ENCODE measurements at regions not wholly inside any gene's neighbourhood (a gene's known extent, or its start where the extent isn't known, plus 50 kb on each side); places are given as distances from the start of the nearest gene placed in this dataset.

DNA sequence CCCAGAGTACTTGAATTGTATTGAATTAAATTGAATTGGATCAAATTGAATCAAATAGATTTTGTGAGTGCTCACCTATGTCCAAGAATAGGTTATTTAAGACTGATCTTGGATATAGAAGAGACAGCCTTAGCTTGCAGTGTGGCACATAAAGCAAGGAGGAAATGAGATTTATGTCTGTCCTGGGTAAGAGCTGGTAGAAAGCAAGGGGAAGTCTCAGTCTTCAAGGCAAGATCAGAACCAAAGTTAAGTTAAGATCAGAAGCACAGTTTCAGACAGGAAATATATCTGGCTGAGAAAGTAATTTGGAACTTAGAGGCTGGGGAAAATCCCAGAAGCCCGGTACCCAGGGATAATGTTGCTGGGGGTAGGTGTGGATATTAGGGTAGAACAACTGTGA, 244.4 kb upstream of the ARPP21 start:
- H3K27ac ChIP-seq = no peak overlapping the region
- H3K36me3 ChIP-seq = no peaks in the 10 kb centered on the region
- H3K4me3 ChIP-seq = no peak overlapping the region
- TF ChIP-seq, protein P1, sequence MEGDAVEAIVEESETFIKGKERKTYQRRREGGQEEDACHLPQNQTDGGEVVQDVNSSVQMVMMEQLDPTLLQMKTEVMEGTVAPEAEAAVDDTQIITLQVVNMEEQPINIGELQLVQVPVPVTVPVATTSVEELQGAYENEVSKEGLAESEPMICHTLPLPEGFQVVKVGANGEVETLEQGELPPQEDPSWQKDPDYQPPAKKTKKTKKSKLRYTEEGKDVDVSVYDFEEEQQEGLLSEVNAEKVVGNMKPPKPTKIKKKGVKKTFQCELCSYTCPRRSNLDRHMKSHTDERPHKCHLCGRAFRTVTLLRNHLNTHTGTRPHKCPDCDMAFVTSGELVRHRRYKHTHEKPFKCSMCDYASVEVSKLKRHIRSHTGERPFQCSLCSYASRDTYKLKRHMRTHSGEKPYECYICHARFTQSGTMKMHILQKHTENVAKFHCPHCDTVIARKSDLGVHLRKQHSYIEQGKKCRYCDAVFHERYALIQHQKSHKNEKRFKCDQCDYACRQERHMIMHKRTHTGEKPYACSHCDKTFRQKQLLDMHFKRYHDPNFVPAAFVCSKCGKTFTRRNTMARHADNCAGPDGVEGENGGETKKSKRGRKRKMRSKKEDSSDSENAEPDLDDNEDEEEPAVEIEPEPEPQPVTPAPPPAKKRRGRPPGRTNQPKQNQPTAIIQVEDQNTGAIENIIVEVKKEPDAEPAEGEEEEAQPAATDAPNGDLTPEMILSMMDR (IDR thresholded peaks at IDR 0.05) = no peak
- TF ChIP-seq POLR2A (IDR thresholded peaks at IDR 0.05) = no peak
- no peaks in the 10 kb centered on the region for H3K27me3 ChIP-seq
- no peak for DNase-seq
- H3K4me1 ChIP-seq = no peaks in the 10 kb centered on the region
- H3K9me3 ChIP-seq = no peaks in the 10 kb centered on the region

DNA sequence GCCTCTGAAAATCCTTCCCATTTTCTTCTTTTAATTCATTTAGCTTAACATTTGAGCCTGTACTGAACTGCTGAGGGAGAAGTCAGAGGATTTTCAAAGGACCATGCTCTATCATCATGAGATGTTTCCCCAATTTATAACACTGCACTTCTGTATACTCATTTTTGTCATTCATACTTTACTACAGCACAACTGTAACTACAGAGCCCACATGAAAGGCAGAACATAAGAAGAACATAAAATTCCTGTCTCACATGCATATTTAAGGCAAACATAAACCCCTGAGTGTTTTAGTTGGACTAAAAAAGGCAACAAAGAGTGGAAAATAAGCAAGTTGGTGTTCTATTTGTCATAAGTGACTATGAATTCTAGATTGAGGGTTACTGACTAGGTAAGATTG, 237.7 kb upstream of the ARPP21 start:
- DNase-seq = no peak
- no peak for TF ChIP-seq POLR2A (IDR thresholded peaks at IDR 0.05)
- TF ChIP-seq, protein P1 (IDR thresholded peaks at IDR 0.05) = no peak

DNA sequence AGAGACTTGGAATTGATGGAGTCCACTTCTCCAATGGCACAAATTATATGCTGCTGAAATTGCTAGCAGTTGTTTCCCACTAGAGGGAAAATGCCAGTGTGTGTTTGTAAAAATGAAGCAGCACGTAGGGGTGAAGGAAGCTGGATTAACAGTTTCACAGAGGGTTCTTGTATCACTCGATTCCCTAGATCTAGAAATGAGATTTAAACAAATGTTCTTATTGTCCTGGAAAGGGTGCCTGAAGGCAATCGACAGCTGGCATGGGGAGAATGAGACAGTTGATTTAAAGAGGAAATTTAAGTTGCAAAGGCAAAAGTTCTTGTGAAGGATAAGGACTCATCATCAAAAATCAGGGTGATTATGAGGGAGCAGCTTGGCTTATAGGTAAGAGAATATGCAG, 234.8 kb upstream of the ARPP21 start:
- H3K27ac ChIP-seq = no peak overlapping the region
- no peak overlapping the region for H3K4me3 ChIP-seq
- H3K36me3 ChIP-seq = no peaks in the 10 kb centered on the region
- no peaks in the 10 kb centered on the region for H3K9me3 ChIP-seq
- H3K4me1 ChIP-seq = no peaks in the 10 kb centered on the region
- H3K27me3 ChIP-seq = no peaks in the 10 kb centered on the region
- no peak for DNase-seq
- no peak for TF ChIP-seq POLR2A (IDR thresholded peaks at IDR 0.05)
- TF ChIP-seq, protein P1 (IDR thresholded peaks at IDR 0.05) = no peak

More for the DNA sequence above, 237.7 kb upstream of the ARPP21 start:
- no peaks in the 10 kb centered on the region for H3K36me3 ChIP-seq
- no peaks in the 10 kb centered on the region for H3K9me3 ChIP-seq
- H3K4me1 ChIP-seq = no peaks in the 10 kb centered on the region
- no peak overlapping the region for H3K4me3 ChIP-seq
- no peaks in the 10 kb centered on the region for H3K27me3 ChIP-seq
- no peak overlapping the region for H3K27ac ChIP-seq

DNA sequence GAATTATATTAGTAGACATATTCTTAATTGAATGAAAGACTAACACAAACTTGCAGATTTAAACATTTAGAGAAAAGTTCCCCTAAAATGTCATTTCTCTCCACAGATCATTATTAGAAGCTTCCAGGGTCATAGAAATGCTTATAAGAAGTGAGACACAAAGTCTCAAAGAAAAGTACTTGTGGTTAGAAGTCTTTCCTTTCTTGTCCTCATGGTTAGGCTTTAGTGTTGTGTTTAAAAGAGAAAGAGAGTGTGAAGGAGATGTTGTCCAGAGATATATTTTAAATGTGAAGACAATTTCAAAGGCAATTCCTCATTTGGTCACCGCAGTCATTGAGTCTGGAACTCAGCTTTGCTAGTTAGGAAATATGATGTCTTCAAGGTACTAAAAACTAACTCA, 230.4 kb upstream of the ARPP21 start:
- no peaks in the 10 kb centered on the region for H3K27me3 ChIP-seq
- no peak overlapping the region for H3K27ac ChIP-seq
- DNase-seq = no peak

DNA sequence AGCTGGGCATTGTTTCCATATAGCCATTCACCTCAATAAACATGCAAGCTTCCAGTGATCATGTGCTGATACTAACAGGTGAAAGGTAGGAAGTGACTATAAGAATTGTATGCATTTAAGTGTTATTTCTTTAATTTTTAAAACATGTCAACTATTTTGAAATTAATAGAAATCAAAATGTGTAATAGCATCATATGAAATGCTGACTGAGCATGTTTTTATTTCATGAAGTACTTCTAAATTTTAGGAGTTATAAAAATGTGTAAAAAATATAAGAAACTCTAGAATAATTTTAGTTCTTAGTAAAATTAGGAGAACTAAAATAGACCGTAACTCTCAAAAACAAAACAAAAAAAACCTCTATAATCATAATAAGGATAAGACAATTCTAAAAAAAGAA, 229.3 kb upstream of the ARPP21 start:
- TF ChIP-seq, protein P1 (IDR thresholded peaks at IDR 0.05) = no peak
- no peak for TF ChIP-seq POLR2A (IDR thresholded peaks at IDR 0.05)
- Histone ChIP-seq H3K4me3 (no peak overlapping the region), H3K9me3 (no peaks in the 10 kb centered on the region), H3K27ac (no peak overlapping the region), H3K4me1 (no peaks in the 10 kb centered on the region), H3K27me3 (no peaks in the 10 kb centered on the region), H3K36me3 (no peaks in the 10 kb centered on the region)
- no peak for DNase-seq

More for the DNA sequence above, 230.4 kb upstream of the ARPP21 start:
- Histone ChIP-seq H3K4me3 (no peak overlapping the region), H3K9me3 (no peaks in the 10 kb centered on the region), H3K4me1 (no peaks in the 10 kb centered on the region), H3K36me3 (no peaks in the 10 kb centered on the region)
- TF ChIP-seq, protein P1 (IDR thresholded peaks at IDR 0.05) = no peak
- no peak for TF ChIP-seq POLR2A (IDR thresholded peaks at IDR 0.05)

DNA sequence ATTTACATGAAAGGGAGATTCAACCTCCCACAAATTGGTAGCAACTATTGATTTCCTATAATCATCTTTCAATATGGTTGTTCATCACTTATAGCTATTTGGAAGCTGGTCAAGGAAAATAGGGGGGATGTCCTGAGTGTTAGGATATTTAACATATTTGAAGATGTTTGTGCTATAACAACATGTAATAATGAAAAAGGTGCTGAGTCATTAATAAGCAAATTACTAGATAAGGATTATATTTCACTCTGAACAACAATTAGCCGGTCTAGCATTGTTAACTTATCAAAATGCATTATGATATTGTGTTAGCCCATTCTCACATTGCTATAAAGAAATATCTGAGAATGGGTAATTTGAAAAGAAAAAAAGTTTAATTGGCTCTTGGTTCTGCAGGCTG, 225.8 kb upstream of the ARPP21 start:
- Histone ChIP-seq H3K4me3 (no peak overlapping the region), H3K27me3 (no peaks in the 10 kb centered on the region), H3K4me1 (no peaks in the 10 kb centered on the region), H3K36me3 (no peaks in the 10 kb centered on the region), H3K27ac (no peak overlapping the region), H3K9me3 (no peaks in the 10 kb centered on the region)
- no peak for TF ChIP-seq POLR2A (IDR thresholded peaks at IDR 0.05)
- TF ChIP-seq, protein P1 (IDR thresholded peaks at IDR 0.05) = no peak
- no peak for DNase-seq

Measured in Peyer's patch (tissue), 4 donors.